Ascending aorta (tissue), 2 donors: ENCODE measurements at regions not wholly inside any gene's neighbourhood (a gene's known extent, or its start where the extent isn't known, plus 50 kb on each side); places are given as distances from the start of the nearest gene placed in this dataset.

ENCODE experiments used
- DNase-seq, 2 donors: peaks; one replicate each; pipeline ENCODE4 v3.0.0-alpha.2; 2019; ENCODE audit warnings: low spot score in 2 of 2
- H3K27ac ChIP-seq, 2 donors: fragments of 200-600 bp; sonication (generic); one replicate each; pipeline ENCODE4 v1.5.1; 2016 to 2017; ENCODE audit warnings: mild to moderate bottlenecking in 1 of 2
- H3K27me3 ChIP-seq: fragments of 200-600 bp; sonication (generic); one replicate; pipeline ENCODE4 v1.5.1; 2017
- H3K36me3 ChIP-seq, 2 donors: fragments of 200-600 bp; sonication (generic); one replicate each; pipeline ENCODE4 v1.5.1; 2016
- H3K4me1 ChIP-seq, 2 donors: fragments of 200-600 bp; sonication (generic); one replicate each; pipeline ENCODE4 v1.5.1; 2016 to 2017; ENCODE audit warnings: mild to moderate bottlenecking in 1 of 2
- H3K4me3 ChIP-seq, 2 donors: fragments of 200-600 bp; sonication (generic); one replicate each; pipeline ENCODE4 v1.5.1; 2016 to 2017; ENCODE audit warnings: mild to moderate bottlenecking in 1 of 2
- H3K9me3 ChIP-seq, 2 donors: fragments of 200-600 bp; sonication (generic); one replicate each; pipeline ENCODE4 v1.5.1; 2016
- CTCF ChIP-seq, 3 experiments: fragments of 200-600 bp in 2 of 3; fragments of 450-650 bp in 1 of 3; sonication (generic) in 2 of 3; IDR thresholded peaks; one replicate each; pipeline ENCODE4 v1.5.1; 2016 to 2019; ENCODE audit warnings: antibody characterized with exemption in 3 of 3, mild to moderate bottlenecking in 1 of 3, moderate library complexity in 1 of 3
- intact Hi-C: fragments of 100-400 bp; cut with DNase I; formaldehyde crosslinking; loops from one replicate; pipeline ENCODE4 v1.15.1; 2023

GRCh38 chr14:53613404-53614253 lies 343.0 kb downstream of the BMP4 start:
- H3K4me1 ChIP-seq = no peaks in the 10 kb centered on the region
- TF ChIP-seq CTCF (IDR thresholded peaks at IDR 0.05) = no peak
- DNase-seq = no peak
- H3K27ac ChIP-seq = no peak overlapping the region
- H3K27me3 ChIP-seq = no peaks in the 10 kb centered on the region
- no peaks in the 10 kb centered on the region for H3K36me3 ChIP-seq
- H3K9me3 ChIP-seq = no peaks in the 10 kb centered on the region
- intact Hi-C loops = no loop called here
- no peak overlapping the region for H3K4me3 ChIP-seq

DNA sequence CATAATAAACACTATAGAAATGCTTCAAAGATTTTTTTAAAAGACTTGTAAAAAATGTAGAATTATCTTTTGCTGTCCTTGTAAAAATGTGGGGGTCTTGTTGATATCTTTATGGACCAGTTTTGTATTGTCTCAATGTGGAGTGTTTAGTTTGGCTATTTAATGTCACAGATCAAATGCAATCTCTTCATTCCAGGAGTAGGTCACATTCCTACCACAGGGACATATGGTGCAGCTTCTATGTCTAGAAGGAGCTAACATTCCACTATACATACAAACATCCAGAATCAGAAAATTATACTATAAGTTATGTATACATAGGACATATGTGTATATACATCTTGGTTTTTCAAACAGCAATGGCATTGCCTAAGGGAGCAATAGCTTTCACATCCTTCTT lies 345.7 kb downstream of the BMP4 start:
- no peaks in the 10 kb centered on the region for H3K9me3 ChIP-seq
- no peaks in the 10 kb centered on the region for H3K36me3 ChIP-seq
- no peak for DNase-seq
- H3K4me3 ChIP-seq = no peak overlapping the region
- TF ChIP-seq CTCF (IDR thresholded peaks at IDR 0.05) = no peak
- no peaks in the 10 kb centered on the region for H3K27me3 ChIP-seq
- H3K4me1 ChIP-seq = no peaks in the 10 kb centered on the region
- no peak overlapping the region for H3K27ac ChIP-seq
- intact Hi-C loops = no loop called here

GRCh38 chr14:53609009-53609408 lies 347.6 kb downstream of the BMP4 start:
- no peaks in the 10 kb centered on the region for H3K4me1 ChIP-seq

GRCh38 chr14:53608369-53608768 lies 348.3 kb downstream of the BMP4 start:
- H3K9me3 ChIP-seq = no peaks in the 10 kb centered on the region
- H3K27me3 ChIP-seq = no peaks in the 10 kb centered on the region
- H3K4me3 ChIP-seq = no peak overlapping the region
- H3K36me3 ChIP-seq = no peaks in the 10 kb centered on the region
- H3K27ac ChIP-seq = no peak overlapping the region
- TF ChIP-seq CTCF (IDR thresholded peaks at IDR 0.05) = no peak
- H3K4me1 ChIP-seq = no peaks in the 10 kb centered on the region
- no peak for DNase-seq
- intact Hi-C loops = no loop called here

More at GRCh38 chr14:53609009-53609408, 347.6 kb downstream of the BMP4 start:
- Histone ChIP-seq H3K27me3 (no peaks in the 10 kb centered on the region), H3K27ac (no peak overlapping the region), H3K36me3 (no peaks in the 10 kb centered on the region), H3K9me3 (no peaks in the 10 kb centered on the region), H3K4me3 (no peak overlapping the region)
- no peak for DNase-seq
- intact Hi-C loops = no loop called here
- TF ChIP-seq CTCF (IDR thresholded peaks at IDR 0.05) = no peak

GRCh38 chr14:53606203-53606602 lies 350.4 kb downstream of the BMP4 start:
- intact Hi-C loops = no loop called here
- H3K4me3 ChIP-seq = no peak overlapping the region
- H3K36me3 ChIP-seq = no peaks in the 10 kb centered on the region
- H3K27ac ChIP-seq = no peak overlapping the region
- H3K9me3 ChIP-seq = no peaks in the 10 kb centered on the region
- H3K27me3 ChIP-seq = no peaks in the 10 kb centered on the region
- TF ChIP-seq CTCF (IDR thresholded peaks at IDR 0.05) = no peak
- no peak for DNase-seq
- no peaks in the 10 kb centered on the region for H3K4me1 ChIP-seq
